ENCODE measurements at regions not wholly inside any gene's neighbourhood (a gene's known extent, or its start where the extent isn't known, plus 50 kb on each side); places are given as distances from the start of the nearest gene placed in this dataset.
"Not testable (repeated sequence)": the region's sequence is repeated elsewhere in the genome, so short reads cannot be mapped to it uniquely, and the experiment has no call there.

- no peak for ATAC-seq
- no peak for TF ChIP-seq CSDC2 (CRISPR knock-in tag; IDR thresholded peaks at IDR 0.05)
- TF ChIP-seq TCF4 (CRISPR knock-in tag; IDR thresholded peaks at IDR 0.05; ENCODE audit: borderline replicate concordance) = no peak
- TF ChIP-seq RARB (CRISPR knock-in tag; IDR thresholded peaks at IDR 0.05) = no peak
- no peak for TF ChIP-seq ZNF565 (CRISPR knock-in tag; conservative IDR thresholded peaks at IDR 0.05; ENCODE audit: low read depth)
- TF ChIP-seq PATZ1 (CRISPR knock-in tag; IDR thresholded peaks at IDR 0.05; ENCODE audit: borderline replicate concordance) = no peak
- no peak for TF ChIP-seq ESRRG (CRISPR knock-in tag; IDR thresholded peaks at IDR 0.05)
- no peak for TF ChIP-seq SNAI2 (CRISPR knock-in tag; IDR thresholded peaks at IDR 0.05)
- TF ChIP-seq BACH2 (CRISPR knock-in tag; IDR thresholded peaks at IDR 0.05; ENCODE audit: borderline replicate concordance) = no peak
- TF ChIP-seq ZNF8 (CRISPR knock-in tag; IDR thresholded peaks at IDR 0.05) = no peak
- TF ChIP-seq GLIS3 (CRISPR knock-in tag; IDR thresholded peaks at IDR 0.05) = no peak
- no peak for TF ChIP-seq ZNF70 (CRISPR knock-in tag; IDR thresholded peaks at IDR 0.05)
- no peak for TF ChIP-seq ISL1 (CRISPR knock-in tag; IDR thresholded peaks at IDR 0.05)
- TF ChIP-seq, protein P1, sequence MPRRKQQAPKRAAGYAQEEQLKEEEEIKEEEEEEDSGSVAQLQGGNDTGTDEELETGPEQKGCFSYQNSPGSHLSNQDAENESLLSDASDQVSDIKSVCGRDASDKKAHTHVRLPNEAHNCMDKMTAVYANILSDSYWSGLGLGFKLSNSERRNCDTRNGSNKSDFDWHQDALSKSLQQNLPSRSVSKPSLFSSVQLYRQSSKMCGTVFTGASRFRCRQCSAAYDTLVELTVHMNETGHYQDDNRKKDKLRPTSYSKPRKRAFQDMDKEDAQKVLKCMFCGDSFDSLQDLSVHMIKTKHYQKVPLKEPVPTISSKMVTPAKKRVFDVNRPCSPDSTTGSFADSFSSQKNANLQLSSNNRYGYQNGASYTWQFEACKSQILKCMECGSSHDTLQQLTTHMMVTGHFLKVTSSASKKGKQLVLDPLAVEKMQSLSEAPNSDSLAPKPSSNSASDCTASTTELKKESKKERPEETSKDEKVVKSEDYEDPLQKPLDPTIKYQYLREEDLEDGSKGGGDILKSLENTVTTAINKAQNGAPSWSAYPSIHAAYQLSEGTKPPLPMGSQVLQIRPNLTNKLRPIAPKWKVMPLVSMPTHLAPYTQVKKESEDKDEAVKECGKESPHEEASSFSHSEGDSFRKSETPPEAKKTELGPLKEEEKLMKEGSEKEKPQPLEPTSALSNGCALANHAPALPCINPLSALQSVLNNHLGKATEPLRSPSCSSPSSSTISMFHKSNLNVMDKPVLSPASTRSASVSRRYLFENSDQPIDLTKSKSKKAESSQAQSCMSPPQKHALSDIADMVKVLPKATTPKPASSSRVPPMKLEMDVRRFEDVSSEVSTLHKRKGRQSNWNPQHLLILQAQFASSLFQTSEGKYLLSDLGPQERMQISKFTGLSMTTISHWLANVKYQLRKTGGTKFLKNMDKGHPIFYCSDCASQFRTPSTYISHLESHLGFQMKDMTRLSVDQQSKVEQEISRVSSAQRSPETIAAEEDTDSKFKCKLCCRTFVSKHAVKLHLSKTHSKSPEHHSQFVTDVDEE (CRISPR knock-in tag; IDR thresholded peaks at IDR 0.05) = no peak
- no peak for TF ChIP-seq OSR1 (CRISPR knock-in tag; IDR thresholded peaks at IDR 0.05)
- no peak for TF ChIP-seq CSRNP3 (CRISPR knock-in tag; IDR thresholded peaks at IDR 0.05)
- TF ChIP-seq ZFP30 (CRISPR knock-in tag; IDR thresholded peaks at IDR 0.05) = no peak
- TF ChIP-seq ZC3H10 (CRISPR knock-in tag; IDR thresholded peaks at IDR 0.05) = no peak
Measured at GRCh38 chr2:146978577-146979555, 866.0 kb upstream of the ACVR2A start.

GRCh38 chr2:146970981-146971380 is 873.8 kb upstream of the ACVR2A start:
- ATAC-seq = not testable (repeated sequence)

GRCh38 chr2:146969703-146970102 is 875.1 kb upstream of the ACVR2A start:
- ATAC-seq = not testable (repeated sequence)

DNA sequence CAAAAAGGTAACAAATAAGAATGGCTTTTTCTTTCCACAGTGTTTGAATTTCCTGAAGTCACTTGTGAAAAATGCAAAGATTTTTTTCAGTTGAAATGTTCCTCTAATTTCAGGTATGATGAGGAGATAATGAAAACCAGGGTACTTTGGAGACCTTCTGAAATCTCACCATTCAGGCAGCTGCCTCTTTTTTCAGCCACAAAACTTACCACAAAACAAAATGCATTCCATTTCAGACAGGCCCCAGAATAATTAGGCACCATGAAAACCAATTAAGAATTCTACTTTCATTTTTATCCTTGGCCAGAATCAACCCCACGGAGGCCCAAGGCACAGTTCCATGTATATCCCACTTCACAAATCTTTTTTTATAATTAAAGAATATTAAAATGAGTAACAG is 880.3 kb upstream of the ACVR2A start:
- ATAC-seq = no peak
- TF ChIP-seq ZNF70 (CRISPR knock-in tag; IDR thresholded peaks at IDR 0.05) (no peak), PPARA (CRISPR knock-in tag; IDR thresholded peaks at IDR 0.05; ENCODE audit: borderline replicate concordance) (no peak), OSR1 (CRISPR knock-in tag; IDR thresholded peaks at IDR 0.05) (no peak), ARNTL (CRISPR knock-in tag; IDR thresholded peaks at IDR 0.05; ENCODE audit: borderline replicate concordance, low read depth) (no peak), ZC3H10 (CRISPR knock-in tag; IDR thresholded peaks at IDR 0.05) (no peak), ZNF8 (CRISPR knock-in tag; IDR thresholded peaks at IDR 0.05) (no peak), RARB (CRISPR knock-in tag; IDR thresholded peaks at IDR 0.05) (no peak), ISL1 (CRISPR knock-in tag; IDR thresholded peaks at IDR 0.05) (no peak), CSDC2 (CRISPR knock-in tag; IDR thresholded peaks at IDR 0.05) (no peak), CSRNP3 (CRISPR knock-in tag; IDR thresholded peaks at IDR 0.05) (no peak), TOX (CRISPR knock-in tag; IDR thresholded peaks at IDR 0.05; ENCODE audit: borderline replicate concordance) (no peak), TCF4 (CRISPR knock-in tag; IDR thresholded peaks at IDR 0.05; ENCODE audit: borderline replicate concordance) (no peak), ZFP3 (CRISPR knock-in tag; IDR thresholded peaks at IDR 0.05) (no peak)
- TF ChIP-seq, protein P2, sequence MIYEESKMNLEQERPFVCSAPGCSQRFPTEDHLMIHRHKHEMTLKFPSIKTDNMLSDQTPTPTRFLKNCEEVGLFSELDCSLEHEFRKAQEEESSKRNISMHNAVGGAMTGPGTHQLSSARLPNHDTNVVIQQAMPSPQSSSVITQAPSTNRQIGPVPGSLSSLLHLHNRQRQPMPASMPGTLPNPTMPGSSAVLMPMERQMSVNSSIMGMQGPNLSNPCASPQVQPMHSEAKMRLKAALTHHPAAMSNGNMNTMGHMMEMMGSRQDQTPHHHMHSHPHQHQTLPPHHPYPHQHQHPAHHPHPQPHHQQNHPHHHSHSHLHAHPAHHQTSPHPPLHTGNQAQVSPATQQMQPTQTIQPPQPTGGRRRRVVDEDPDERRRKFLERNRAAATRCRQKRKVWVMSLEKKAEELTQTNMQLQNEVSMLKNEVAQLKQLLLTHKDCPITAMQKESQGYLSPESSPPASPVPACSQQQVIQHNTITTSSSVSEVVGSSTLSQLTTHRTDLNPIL (CRISPR knock-in tag; IDR thresholded peaks at IDR 0.05; ENCODE audit: low read depth) = no peak
- TF ChIP-seq, protein P1 (CRISPR knock-in tag; IDR thresholded peaks at IDR 0.05) = no peak
